Transverse colon (tissue), 3 donors: ENCODE measurements at regions not wholly inside any gene's neighbourhood (a gene's known extent, or its start where the extent isn't known, plus 50 kb on each side); places are given as distances from the start of the nearest gene placed in this dataset.

ENCODE experiments used
- POLR2A ChIP-seq: fragments of 450-650 bp; IDR thresholded peaks from one replicate; pipeline ENCODE4 v1.6.1; 2016; ENCODE audit warnings: antibody characterized with exemption, mild to moderate bottlenecking, moderate library complexity
- TF ChIP-seq, protein P1 (sequence below), 5 experiments: fragments of 200-600 bp in 3 of 5; fragments of 450-650 bp in 2 of 5; sonication (generic) in 3 of 5; IDR thresholded peaks; 1 replicate in 2 of 5; 2 replicates in 3 of 5; pipeline ENCODE4 v1.5.1; 2016 to 2017; ENCODE audit warnings: antibody characterized with exemption in 5 of 5, inconsistent platforms in 3 of 5, mild to moderate bottlenecking in 2 of 5, moderate library complexity in 1 of 5

DNA sequence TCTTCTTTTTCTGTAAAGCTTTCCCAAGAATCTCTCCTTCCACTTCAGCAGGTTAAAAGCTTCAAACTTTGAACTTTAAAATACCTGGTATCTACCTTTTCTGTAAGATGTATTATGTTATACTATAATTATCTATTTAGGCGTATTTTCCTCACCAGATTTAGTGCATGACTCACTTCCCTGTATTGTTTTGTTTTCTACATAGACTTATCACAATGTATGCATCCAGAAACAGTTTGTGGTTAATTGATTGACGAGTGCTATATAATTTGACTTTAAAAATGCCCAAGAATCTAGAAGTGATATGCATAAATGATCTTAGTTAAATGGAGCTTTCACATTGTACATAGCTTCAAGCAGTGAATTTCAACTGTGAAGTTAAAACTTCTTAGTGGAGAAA lies 473.9 kb upstream of the CDH2 start:
- TF ChIP-seq, protein P1, sequence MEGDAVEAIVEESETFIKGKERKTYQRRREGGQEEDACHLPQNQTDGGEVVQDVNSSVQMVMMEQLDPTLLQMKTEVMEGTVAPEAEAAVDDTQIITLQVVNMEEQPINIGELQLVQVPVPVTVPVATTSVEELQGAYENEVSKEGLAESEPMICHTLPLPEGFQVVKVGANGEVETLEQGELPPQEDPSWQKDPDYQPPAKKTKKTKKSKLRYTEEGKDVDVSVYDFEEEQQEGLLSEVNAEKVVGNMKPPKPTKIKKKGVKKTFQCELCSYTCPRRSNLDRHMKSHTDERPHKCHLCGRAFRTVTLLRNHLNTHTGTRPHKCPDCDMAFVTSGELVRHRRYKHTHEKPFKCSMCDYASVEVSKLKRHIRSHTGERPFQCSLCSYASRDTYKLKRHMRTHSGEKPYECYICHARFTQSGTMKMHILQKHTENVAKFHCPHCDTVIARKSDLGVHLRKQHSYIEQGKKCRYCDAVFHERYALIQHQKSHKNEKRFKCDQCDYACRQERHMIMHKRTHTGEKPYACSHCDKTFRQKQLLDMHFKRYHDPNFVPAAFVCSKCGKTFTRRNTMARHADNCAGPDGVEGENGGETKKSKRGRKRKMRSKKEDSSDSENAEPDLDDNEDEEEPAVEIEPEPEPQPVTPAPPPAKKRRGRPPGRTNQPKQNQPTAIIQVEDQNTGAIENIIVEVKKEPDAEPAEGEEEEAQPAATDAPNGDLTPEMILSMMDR (IDR thresholded peaks at IDR 0.05) = no peak
- TF ChIP-seq POLR2A = no peak
